Naive thymus-derived CD4-positive, alpha-beta T cell (primary cell): ENCODE measurements at regions not wholly inside any gene's neighbourhood (a gene's known extent, or its start where the extent isn't known, plus 50 kb on each side); places are given as distances from the start of the nearest gene placed in this dataset.

Source experiments
- ATAC-seq: fragments of 150-1000 bp; cut with Tn5 transposase; 2 replicates; pipeline ENCODE4 v1.10.0; 2021; ENCODE audit warnings: mild to moderate bottlenecking, moderate library complexity
- CTCF ChIA-PET: fragments of 350-600 bp; sonication (Branson Sonifier 250); formaldehyde crosslinking; loops from one replicate; lab custom pipeline; 2021; ENCODE audit warnings: antibody characterized with exemption; lab: Charles Lee
- POLR2A ChIA-PET: fragments of 350-600 bp; sonication (Branson Sonifier 250); formaldehyde crosslinking; loops from one replicate; lab custom pipeline; 2021; ENCODE audit warnings: antibody characterized with exemption, inconsistent platforms; lab: Charles Lee
- DNase-seq, 9 donors: peaks; one replicate each; pipeline versions ENCODE4 v3.0.0 to v3.0.0-alpha.2; 2020 to 2022; ENCODE audit warnings: mixed read lengths in 1 of 9
- H3K27ac ChIP-seq: one replicate; pipeline ENCODE4 v1.7.0; 2013; ENCODE audit warnings: mild to moderate bottlenecking, low read depth, low read length, moderate library complexity
- H3K27me3 ChIP-seq, 2 donors: one replicate each; pipeline ENCODE4 v1.7.0; 2013; ENCODE audit warnings: low read length in 2 of 2, mild to moderate bottlenecking in 2 of 2, moderate library complexity in 2 of 2; ENCODE audit not compliant: control insufficient read depth in 2 of 2, insufficient read depth in 2 of 2
- H3K36me3 ChIP-seq, 3 experiments: 1 replicate in 2 of 3; 2 replicates in 1 of 3; pipeline ENCODE4 v1.7.0; 2013; ENCODE audit warnings: low read length in 3 of 3, mild to moderate bottlenecking in 3 of 3, moderate library complexity in 1 of 3; ENCODE audit not compliant: insufficient read depth in 3 of 3, control insufficient read depth in 2 of 3
- H3K4me1 ChIP-seq, 2 donors: one replicate each; pipeline ENCODE4 v1.7.0; 2013; ENCODE audit warnings: low read length in 2 of 2, mild to moderate bottlenecking in 2 of 2, moderate library complexity in 1 of 2; ENCODE audit not compliant: control insufficient read depth in 2 of 2, insufficient read depth in 2 of 2
- H3K4me3 ChIP-seq: 2 replicates; pipeline ENCODE4 v1.7.0; 2013; ENCODE audit warnings: mild to moderate bottlenecking, low read length
- H3K9me3 ChIP-seq, 3 experiments: 1 replicate in 2 of 3; 2 replicates in 1 of 3; pipeline ENCODE4 v1.7.0; 2013; ENCODE audit warnings: low read length in 3 of 3; ENCODE audit not compliant: control insufficient read depth in 2 of 3
- H3K27ac Mint-ChIP-seq, 9 donors: one replicate each; pipeline ENCODE4 v1.8.0; 2020 to 2022; ENCODE audit warnings: mixed read lengths in 9 of 9, mild to moderate bottlenecking in 8 of 9, moderate library complexity in 5 of 9, inconsistent platforms in 2 of 9
- H3K27me3 Mint-ChIP-seq, 5 donors: one replicate each; pipeline ENCODE4 v1.8.0; 2021 to 2022; ENCODE audit warnings: mixed read lengths in 5 of 5, mild to moderate bottlenecking in 1 of 5
- H3K36me3 Mint-ChIP-seq, 5 donors: one replicate each; pipeline ENCODE4 v1.8.0; 2020 to 2022; ENCODE audit warnings: mixed read lengths in 5 of 5, mild to moderate bottlenecking in 3 of 5, inconsistent platforms in 1 of 5
- H3K4me1 Mint-ChIP-seq, 7 donors: one replicate each; pipeline ENCODE4 v1.8.0; 2020 to 2022; ENCODE audit warnings: mixed read lengths in 7 of 7, mild to moderate bottlenecking in 3 of 7, inconsistent platforms in 1 of 7
- H3K4me3 Mint-ChIP-seq, 10 donors: one replicate each; pipeline ENCODE4 v1.8.0; 2020 to 2022; ENCODE audit warnings: mild to moderate bottlenecking in 10 of 10, mixed read lengths in 10 of 10, moderate library complexity in 6 of 10, inconsistent platforms in 2 of 10
- H3K9me3 Mint-ChIP-seq, 11 donors: one replicate each; pipeline ENCODE4 v1.8.0; 2020 to 2022; ENCODE audit warnings: mixed read lengths in 11 of 11, mild to moderate bottlenecking in 4 of 11, inconsistent platforms in 1 of 11, moderate library complexity in 1 of 11
- intact Hi-C, 2 donors: fragments of 100-400 bp; cut with micrococcal nuclease; formaldehyde crosslinking; loops; one replicate each; pipeline ENCODE4 v1.15.1; 2023

- H3K9me3 ChIP-seq: no peaks in the 10 kb centered on the region
- no peak overlapping the region for H3K27ac Mint-ChIP-seq
Observed at GRCh38 chr16:86396901-86397311, 113.4 kb upstream of the FOXF1 start.

GRCh38 chr16:86398201-86398600 lies 112.1 kb upstream of the FOXF1 start:
- intact Hi-C loops: no loop called here
- Histone ChIP-seq H3K4me3 (no peak overlapping the region), H3K9me3 (no peaks in the 10 kb centered on the region), H3K4me1 (no peaks in the 10 kb centered on the region), H3K27me3 (no peaks in the 10 kb centered on the region), H3K27ac (no peak overlapping the region), H3K36me3 (no peaks in the 10 kb centered on the region)
- Mint-ChIP-seq H3K27ac (no peak overlapping the region), H3K9me3 (peaks cover 0 to 2% (median 0%) of the 10 kb centered on the region in 11 donors), H3K36me3 (no peaks in the 10 kb centered on the region), H3K27me3 (peaks cover 0 to 29% (median 0%) of the 10 kb centered on the region in 5 donors), H3K4me3 (no peak overlapping the region), H3K4me1 (peaks cover 0 to 1% (median 0%) of the 10 kb centered on the region in 7 donors)
- ChIA-PET CTCF (no interaction called here), POLR2A (no interaction called here)
- ATAC-seq (no peak), DNase-seq (no peak)

More at GRCh38 chr16:86396901-86397311, 113.4 kb upstream of the FOXF1 start:
- no peaks in the 10 kb centered on the region for H3K36me3 Mint-ChIP-seq
- intact Hi-C loops: no loop called here
- CTCF ChIA-PET: no interaction called here
- H3K4me3 Mint-ChIP-seq: no peak overlapping the region
- Histone ChIP-seq H3K36me3 (no peaks in the 10 kb centered on the region), H3K4me3 (no peak overlapping the region), H3K27me3 (no peaks in the 10 kb centered on the region), H3K27ac (no peak overlapping the region), H3K4me1 (no peaks in the 10 kb centered on the region)
- H3K9me3 Mint-ChIP-seq: peaks cover 0 to 2% (median 0%) of the 10 kb centered on the region in 11 donors
- ATAC-seq (no peak), DNase-seq (no peak)
- POLR2A ChIA-PET: no interaction called here
- peaks cover 0 to 20% (median 0%) of the 10 kb centered on the region in 5 donors for H3K27me3 Mint-ChIP-seq
- peaks cover 0 to 1% (median 0%) of the 10 kb centered on the region in 7 donors for H3K4me1 Mint-ChIP-seq

GRCh38 chr16:86398622-86399021 lies 111.7 kb upstream of the FOXF1 start:
- Histone ChIP-seq H3K9me3 (no peaks in the 10 kb centered on the region), H3K4me3 (no peak overlapping the region), H3K36me3 (no peaks in the 10 kb centered on the region), H3K27ac (no peak overlapping the region), H3K4me1 (no peaks in the 10 kb centered on the region), H3K27me3 (no peaks in the 10 kb centered on the region)
- intact Hi-C loops: no loop called here
- Mint-ChIP-seq H3K9me3 (peaks cover 0 to 2% (median 0%) of the 10 kb centered on the region in 11 donors), H3K36me3 (no peaks in the 10 kb centered on the region), H3K4me1 (peaks cover 0 to 1% (median 0%) of the 10 kb centered on the region in 7 donors), H3K27me3 (peaks cover 0 to 29% (median 0%) of the 10 kb centered on the region in 5 donors), H3K27ac (no peak overlapping the region), H3K4me3 (no peak overlapping the region)
- DNase-seq (no peak), ATAC-seq (no peak)
- CTCF ChIA-PET: no interaction called here
- POLR2A ChIA-PET: no interaction called here

GRCh38 chr16:86401126-86401525 lies 109.2 kb upstream of the FOXF1 start:
- H3K27ac Mint-ChIP-seq: no peak overlapping the region
- Histone ChIP-seq H3K4me1 (no peaks in the 10 kb centered on the region), H3K27me3 (no peaks in the 10 kb centered on the region), H3K27ac (no peak overlapping the region), H3K4me3 (no peak overlapping the region), H3K36me3 (no peaks in the 10 kb centered on the region), H3K9me3 (no peaks in the 10 kb centered on the region)
- H3K4me1 Mint-ChIP-seq: peaks cover 0 to 1% (median 0%) of the 10 kb centered on the region in 7 donors
- H3K4me3 Mint-ChIP-seq: no peak overlapping the region
- DNase-seq (no peak), ATAC-seq (no peak)
- H3K27me3 Mint-ChIP-seq: peaks cover 0 to 39% (median 7%) of the 10 kb centered on the region in 5 donors
- peaks cover 0 to 2% (median 0%) of the 10 kb centered on the region in 11 donors for H3K9me3 Mint-ChIP-seq
- intact Hi-C loops: no loop called here
- POLR2A ChIA-PET: no interaction called here
- CTCF ChIA-PET: no interaction called here
- no peaks in the 10 kb centered on the region for H3K36me3 Mint-ChIP-seq

- Histone ChIP-seq H3K4me3 (no peak overlapping the region), H3K9me3 (no peaks in the 10 kb centered on the region), H3K4me1 (no peaks in the 10 kb centered on the region), H3K27ac (no peak overlapping the region), H3K27me3 (no peaks in the 10 kb centered on the region), H3K36me3 (no peaks in the 10 kb centered on the region)
- Mint-ChIP-seq H3K4me1 (no peaks in the 10 kb centered on the region), H3K27ac (no peak overlapping the region), H3K36me3 (no peaks in the 10 kb centered on the region), H3K27me3 (peaks cover 0 to 31% (median 7%) of the 10 kb centered on the region in 5 donors), H3K9me3 (peaks cover 0 to 1% (median 0%) of the 10 kb centered on the region in 11 donors), H3K4me3 (no peak overlapping the region)
- ATAC-seq (no peak), DNase-seq (no peak)
- ChIA-PET CTCF (no interaction called here), POLR2A (no interaction called here)
- intact Hi-C loops: no loop called here
Observed at GRCh38 chr16:86403085-86403484, 107.2 kb upstream of the FOXF1 start.

GRCh38 chr16:86403541-86404163 lies 106.7 kb upstream of the FOXF1 start:
- peaks cover 0 to 34% (median 7%) of the 10 kb centered on the region in 5 donors for H3K27me3 Mint-ChIP-seq
- no peak overlapping the region for H3K27ac ChIP-seq
- H3K36me3 Mint-ChIP-seq: no peaks in the 10 kb centered on the region
- ATAC-seq (no peak), DNase-seq (no peak)
- no peak overlapping the region for H3K27ac Mint-ChIP-seq
- H3K4me1 ChIP-seq: no peaks in the 10 kb centered on the region
- no peak overlapping the region for H3K4me3 ChIP-seq
- H3K36me3 ChIP-seq: no peaks in the 10 kb centered on the region
- ChIA-PET POLR2A (no interaction called here), CTCF (no interaction called here)
- H3K9me3 ChIP-seq: no peaks in the 10 kb centered on the region
- H3K9me3 Mint-ChIP-seq: peaks cover 0 to 1% (median 0%) of the 10 kb centered on the region in 11 donors
- no peaks in the 10 kb centered on the region for H3K27me3 ChIP-seq
- H3K4me3 Mint-ChIP-seq: no peak overlapping the region
- intact Hi-C loops: no loop called here
- H3K4me1 Mint-ChIP-seq: no peaks in the 10 kb centered on the region

GRCh38 chr16:86404678-86405077 lies 105.6 kb upstream of the FOXF1 start:
- ChIA-PET CTCF (no interaction called here), POLR2A (no interaction called here)
- no peaks in the 10 kb centered on the region for H3K36me3 ChIP-seq
- no peaks in the 10 kb centered on the region for H3K4me1 Mint-ChIP-seq
- H3K9me3 Mint-ChIP-seq: peaks cover 0 to 1% (median 0%) of the 10 kb centered on the region in 11 donors
- no peak overlapping the region for H3K27ac ChIP-seq
- H3K36me3 Mint-ChIP-seq: no peaks in the 10 kb centered on the region
- DNase-seq: no peak
- no peaks in the 10 kb centered on the region for H3K9me3 ChIP-seq
- H3K27me3 ChIP-seq: no peaks in the 10 kb centered on the region
- ATAC-seq: no peak
- intact Hi-C loops: no loop called here
- H3K4me1 ChIP-seq: no peaks in the 10 kb centered on the region
- no peak overlapping the region for H3K4me3 ChIP-seq
- no peak overlapping the region for H3K27ac Mint-ChIP-seq
- H3K4me3 Mint-ChIP-seq: no peak overlapping the region
- H3K27me3 Mint-ChIP-seq: peaks cover 0 to 36% (median 12%) of the 10 kb centered on the region in 5 donors
